Fibroblast of peridontal ligament (primary cell): ENCODE measurements at regions not wholly inside any gene's neighbourhood (a gene's known extent, or its start where the extent isn't known, plus 50 kb on each side); places are given as distances from the start of the nearest gene placed in this dataset.

Source experiments
- DNase-seq: peaks from one replicate; pipeline ENCODE4 v3.0.0-alpha.2; 2010; ENCODE audit errors: extremely low read depth

DNA sequence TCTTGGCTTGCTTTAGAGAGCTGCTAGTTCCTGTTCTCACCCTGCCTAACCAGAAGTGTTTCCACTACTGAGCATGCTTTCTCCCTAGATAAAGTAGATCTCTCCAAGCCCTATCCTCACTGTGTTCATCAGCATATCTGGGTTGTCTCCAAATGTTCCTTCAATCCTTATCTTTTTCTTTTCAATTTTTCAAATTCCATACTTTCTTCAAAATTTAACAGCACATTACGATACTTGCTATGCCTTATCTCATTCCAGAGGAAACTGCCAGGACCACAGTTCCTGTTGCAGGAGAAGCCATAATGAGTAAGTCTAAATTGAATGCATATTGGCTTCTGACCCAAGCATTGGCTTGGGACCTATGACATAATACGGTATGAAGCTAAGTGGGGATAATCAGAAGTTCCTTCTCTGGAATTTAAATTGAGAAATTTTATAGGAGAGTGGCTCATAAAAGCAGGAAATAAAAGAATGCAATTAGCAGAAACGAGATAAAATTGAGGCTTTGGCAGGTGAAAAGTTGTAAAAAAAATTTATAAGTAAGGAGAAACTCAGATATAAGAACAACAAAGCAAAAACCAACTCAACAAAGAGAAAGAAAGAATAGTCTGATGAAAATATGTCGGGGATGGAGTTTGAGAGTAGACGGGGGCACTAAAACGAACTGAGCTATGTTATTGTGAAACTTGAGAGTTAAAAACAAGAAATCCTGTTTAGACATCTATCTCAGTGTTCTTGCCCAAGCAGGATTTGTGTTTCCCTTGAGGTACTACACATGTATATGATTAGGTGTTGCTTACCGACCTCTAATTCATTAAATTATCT is 631.7 kb upstream of the CCDC54 start:
- peak; percentile 88 for DNase-seq

DNA sequence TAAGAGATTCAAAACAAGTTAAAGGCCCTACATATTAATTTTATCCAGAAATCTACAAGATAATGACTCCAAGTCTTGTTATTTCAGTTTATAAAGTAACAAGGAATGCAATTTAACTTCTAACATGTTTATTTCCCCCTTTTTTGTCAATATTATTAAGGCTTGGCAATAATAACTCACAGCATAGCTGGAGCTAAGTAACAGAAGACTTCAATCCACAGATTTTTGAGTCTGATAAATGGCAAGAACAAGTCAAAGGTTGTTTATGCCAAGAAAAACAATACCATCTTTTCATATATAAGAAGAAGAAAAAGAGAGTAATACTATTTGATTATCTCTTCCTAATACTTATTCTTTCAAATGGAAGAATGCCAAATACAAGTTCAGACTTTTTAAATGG is 631.0 kb upstream of the CCDC54 start:
- no peak for DNase-seq

DNA sequence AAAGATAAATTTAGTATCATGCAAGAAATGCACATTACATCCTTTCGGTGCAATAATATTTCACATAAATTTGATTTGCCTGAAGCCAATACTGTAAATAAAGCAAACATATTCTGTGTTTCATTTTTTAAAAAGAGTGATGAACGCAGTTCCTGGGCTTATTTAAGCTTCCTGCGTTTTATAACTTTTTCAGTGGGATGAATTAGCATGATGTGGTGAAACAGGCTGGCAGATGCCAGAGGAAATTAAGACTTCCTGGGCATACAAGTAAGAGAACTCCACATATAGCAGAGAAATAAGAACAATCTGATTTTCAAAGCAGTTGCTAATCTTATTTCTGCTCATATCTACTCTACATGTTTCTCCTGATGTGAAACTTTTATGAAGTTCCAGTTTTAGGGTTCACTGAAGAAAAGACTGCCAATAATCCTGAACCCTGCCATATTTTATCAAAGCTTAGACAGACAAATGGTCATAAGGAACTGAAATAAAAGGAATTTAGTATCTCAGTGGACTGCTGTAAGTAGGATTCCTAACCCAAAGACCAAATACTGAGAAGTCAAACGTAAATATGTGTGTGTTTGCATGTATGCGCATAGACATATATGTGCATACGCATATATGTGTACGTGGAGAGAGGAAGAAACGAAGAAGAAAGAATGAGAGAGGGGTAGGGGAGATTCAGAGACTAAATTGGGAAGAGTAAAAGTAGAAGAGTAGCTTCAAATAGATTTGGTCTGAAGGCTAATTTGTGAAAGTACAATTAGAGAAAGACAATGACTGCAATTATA is 628.6 kb upstream of the CCDC54 start:
- no peak for DNase-seq

DNA sequence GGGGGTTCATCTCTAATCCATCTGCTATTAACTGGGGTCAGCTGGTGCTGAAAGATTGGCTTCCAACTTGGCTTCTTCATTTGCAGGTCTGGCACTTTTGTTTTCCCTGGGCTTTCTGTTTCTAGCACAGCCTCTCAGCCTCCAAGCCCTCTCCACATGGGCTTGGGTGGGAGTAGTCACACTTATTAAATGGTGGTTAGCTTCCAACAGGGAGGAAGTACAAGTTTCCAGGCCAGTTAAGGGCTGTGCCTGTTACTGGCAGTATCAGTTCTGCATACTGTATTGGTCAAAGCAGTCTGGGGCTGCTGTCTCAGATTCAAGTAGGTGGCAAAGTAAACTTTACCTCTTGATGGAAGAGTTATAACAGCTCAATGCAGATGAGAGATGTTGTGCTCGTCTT is 627.1 kb upstream of the CCDC54 start:
- no peak for DNase-seq

DNA sequence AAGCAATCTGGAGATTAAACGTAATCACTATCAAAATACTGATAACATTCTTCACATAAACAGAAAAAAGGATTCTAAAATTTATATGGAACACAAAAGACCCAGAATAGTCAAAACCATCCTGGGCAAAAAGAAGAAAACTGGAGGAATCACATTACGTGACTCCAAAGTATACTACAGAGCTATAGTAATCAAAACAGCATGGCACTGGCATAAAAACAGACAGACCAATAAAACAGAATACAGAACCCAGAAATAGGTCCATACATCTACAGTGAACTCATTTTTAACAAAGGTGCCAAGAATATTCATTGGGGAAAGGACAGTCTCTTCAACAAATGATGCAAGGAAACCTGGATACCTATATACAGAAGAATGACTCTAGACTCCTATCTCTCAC is 621.9 kb upstream of the CCDC54 start:
- no peak for DNase-seq

DNA sequence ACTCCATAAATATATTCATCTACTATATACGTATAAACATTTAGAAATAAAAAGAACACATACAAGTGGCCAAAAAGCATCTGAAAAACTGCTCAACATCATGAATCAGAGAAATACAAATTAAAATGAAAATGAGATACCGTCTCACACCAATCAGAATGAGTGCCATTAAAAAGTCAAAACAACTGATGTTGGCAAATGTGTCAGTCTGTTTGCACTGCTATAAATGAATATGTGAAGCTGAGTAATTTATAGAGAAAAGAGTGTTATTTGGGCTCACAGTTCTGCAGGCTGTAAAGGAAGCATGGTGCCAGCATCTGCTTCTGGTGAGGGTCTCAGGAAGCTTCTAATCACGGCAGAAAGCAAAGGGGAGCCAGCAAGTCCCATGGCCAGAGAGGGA is 620.3 kb upstream of the CCDC54 start:
- no peak for DNase-seq

DNA sequence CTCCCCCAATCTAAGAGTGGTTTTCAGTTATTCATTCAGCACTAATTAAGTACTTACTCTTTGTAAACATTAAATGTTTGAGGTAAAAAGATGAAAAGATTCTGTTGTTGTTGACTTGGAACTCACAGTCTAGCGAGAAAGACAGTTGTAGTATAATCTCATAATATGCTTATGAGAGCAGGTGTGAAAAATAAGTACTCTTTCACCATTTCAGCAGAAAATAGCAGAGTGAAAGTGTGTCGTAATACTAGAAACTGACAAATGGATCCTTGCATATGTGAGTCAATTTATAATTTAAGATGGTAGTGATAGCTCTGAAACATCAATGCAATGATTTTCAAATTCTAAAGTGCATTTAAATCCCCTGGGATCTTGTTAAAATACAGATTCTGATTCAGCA is 618.8 kb upstream of the CCDC54 start:
- no peak for DNase-seq

DNA sequence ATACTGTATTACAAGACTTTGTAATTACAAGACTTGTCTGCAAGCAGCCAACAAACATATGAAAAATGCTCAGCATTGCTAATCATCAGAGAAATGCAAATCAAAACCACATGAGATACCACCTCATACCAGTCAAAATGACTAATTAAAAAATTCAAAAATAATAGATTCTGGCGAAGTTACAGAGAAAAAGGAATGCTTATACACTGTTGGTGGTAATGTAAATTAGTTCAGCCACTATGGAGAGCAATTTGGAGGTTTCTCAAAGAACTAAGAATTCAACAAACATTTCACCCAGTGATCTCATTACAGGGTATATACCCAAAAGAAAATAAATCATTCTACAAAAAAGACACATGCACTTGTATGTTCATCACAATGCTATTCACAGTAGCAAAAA is 617.5 kb upstream of the CCDC54 start:
- peak; percentile 54 for DNase-seq

DNA sequence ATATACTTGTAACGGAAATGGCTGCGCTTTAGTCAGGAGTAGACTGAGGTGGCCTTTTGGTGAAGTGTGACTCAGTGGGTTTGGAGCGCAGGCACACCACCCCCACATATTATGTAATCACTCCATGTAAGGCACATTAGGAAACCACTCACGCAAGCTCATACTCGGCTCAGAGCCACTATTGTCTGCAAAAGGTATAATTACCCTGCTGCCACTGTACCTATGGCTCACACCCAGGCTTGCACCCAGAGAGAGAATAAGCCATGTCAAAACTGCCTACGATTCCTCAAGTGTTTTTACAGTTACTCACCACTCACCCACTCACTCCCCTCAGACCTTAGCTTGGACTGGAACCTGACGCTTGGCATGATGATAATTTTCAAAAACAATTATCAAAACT is 611.9 kb upstream of the CCDC54 start:
- DNase-seq, result peak; percentile 78

DNA sequence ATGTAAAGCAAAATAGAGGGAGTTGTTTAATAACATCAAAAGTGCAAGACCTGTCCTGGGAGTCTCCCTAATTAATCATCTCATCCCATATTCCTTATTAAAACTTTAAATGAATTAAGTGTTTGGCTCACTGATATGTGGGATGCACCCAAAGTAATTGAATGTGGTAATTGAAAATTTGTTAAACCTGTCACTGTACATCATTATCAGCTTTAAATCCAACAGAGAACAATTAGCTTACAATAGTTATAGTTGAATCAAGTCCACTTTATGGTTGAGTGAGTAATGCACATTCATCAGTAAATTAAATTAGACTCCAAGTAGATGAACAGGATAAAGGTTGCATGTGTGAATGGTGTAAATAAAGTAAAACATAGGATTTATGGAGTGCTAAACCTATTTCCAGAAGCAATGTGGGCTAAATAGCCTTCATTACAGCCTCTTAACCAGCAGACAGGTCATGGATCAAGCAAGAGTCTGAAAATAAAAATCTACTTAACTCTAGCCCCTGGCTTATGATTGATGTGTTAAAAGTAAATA is 608.2 kb upstream of the CCDC54 start:
- DNase-seq, result no peak

DNA sequence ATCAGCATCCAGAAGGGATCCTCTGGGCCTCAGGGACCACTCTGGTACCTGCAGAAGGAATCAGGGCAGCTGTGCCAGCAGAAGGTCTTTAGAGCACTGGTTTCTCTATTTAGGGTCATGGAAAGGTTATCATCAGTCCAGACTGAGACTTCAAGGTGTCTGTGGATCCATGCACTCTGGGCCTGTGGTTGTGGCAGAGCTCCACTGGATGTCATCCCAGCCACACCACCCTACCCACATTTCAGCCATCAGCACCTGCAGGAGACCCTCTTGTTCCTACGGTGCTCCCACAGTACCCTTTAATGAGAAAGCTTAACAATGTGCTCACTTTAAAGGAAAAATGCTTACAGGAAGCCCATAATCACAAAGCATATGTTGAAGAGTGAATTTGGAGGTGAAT is 603.4 kb upstream of the CCDC54 start:
- DNase-seq, result no peak

DNA sequence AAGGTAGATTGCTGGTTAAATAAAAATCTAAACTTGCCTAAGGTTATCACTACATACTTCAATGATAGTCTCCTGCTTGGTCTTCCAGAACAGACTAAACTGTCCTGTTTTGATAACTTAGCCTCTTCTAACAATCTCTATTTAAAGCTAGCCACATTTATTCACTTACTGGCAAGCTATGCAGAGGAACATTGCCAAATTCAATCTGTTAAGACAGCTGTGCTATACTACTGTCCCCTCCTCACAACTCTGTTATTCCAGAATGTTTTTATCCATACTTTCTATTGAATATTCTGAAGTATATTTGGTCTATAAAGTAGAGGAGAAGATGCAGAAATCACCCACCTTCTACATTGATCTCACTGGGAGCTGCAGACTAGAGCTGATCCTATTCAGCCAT is 594.0 kb upstream of the CCDC54 start:
- DNase-seq, result no peak

DNA sequence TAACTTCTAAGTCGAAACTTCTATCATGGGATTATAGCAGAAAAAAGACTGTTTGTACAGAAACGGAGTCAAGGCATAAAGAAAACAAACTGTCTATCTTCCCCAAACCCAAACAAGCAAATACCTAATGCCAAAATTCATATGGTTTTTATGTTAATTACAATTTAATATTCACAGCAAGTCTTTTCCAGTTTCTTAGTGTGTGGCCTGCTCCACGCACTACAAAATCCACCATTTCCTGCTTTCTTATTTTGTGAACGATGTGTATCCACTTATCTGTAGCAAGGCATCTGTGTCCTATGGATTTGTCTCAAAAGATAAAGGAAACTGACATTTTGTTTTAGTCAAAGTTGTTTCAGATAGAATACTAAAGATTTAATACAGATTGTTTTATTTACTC is 588.0 kb upstream of the CCDC54 start:
- DNase-seq, result no peak

DNA sequence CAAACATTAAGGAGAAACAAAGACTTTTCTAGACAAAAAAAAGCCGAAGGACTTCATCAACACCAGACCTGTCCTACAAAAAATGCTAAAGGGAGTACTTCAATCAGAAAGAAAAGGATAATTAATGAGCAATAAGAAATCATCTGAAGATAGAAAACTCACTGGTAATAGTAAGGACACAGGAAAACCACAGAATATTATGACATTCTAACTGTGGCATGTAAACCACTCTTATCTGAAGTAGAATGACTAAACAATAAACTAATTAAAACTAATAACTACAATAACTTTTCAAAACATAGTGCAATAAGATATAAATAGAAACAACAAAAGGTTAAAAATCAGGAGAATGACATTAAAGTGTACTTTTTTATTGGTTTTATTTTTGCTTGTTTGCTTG is 584.5 kb upstream of the CCDC54 start:
- no peak for DNase-seq

DNA sequence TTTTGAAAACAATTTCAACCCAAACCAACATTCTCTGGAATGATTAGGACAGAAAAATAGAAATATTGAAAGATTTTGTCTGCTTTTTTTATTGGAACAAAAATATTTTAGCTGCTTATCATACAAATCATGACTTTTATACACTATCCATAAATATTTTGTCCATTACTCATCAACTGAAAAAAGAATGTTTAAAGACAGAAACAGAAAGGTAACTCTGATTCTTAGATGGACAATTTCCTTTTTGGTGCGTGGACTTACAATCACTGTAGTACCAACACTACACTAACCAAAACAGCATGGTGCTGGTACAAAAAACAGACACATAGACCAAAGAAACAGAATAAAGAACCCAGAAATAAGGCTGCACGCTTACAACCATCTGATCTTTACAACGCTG is 582.8 kb upstream of the CCDC54 start:
- DNase-seq, result no peak

DNA sequence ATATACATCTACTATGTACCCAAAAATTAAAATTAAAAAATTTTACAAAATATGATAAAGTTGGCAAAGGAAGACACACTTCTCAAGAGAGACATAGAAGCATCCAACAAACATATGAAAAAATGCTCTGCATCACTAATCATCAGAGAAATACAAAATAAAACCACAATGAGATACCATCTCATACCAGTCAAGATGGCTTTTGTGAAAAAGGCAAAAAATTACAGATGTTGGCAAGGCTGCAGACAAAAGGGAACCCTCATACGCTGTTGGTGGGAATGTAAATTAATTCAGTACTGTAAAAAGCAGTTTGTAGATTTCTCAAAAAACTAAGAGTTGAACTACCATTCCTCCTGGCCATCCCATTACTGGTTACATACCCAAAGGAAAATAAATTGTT is 581.7 kb upstream of the CCDC54 start:
- DNase-seq, result no peak

DNA sequence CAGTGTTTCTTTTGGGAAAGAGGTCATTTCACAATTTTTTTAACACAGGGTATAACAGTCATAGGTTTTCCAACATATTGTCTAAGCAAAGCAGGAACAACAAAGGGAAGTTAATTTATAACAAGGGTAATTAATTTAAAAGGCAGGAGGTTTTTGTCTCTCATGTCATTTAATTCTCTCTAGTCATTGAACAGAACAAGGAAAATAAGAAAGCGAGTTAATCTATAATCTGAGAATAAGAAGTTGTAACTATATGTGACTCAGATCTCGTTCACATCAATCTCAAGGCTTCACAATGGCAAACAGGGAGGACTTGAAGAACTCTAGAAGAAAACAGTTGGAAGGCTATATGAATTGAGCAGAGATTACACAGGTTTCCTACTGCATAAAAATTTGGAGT is 579.8 kb upstream of the CCDC54 start:
- DNase-seq, result no peak

DNA sequence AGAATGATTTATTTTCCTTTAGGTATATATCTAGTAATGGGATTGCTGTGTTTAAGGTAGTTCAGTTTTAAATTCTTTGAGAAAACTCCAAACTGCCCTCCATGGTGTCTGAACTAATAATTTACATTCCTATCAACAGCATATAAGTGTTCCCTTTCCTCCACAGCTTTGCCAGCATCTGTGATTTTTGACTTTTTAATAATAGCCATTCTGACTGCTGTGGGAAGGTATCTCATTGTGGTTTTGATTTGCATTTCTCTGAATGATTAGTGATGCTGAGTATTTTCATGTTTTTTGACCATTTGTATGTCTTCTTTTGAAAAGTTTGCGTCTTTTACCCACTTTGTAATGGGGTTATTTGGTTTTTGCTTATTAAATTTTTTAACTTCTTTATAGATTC is 571.6 kb upstream of the CCDC54 start:
- DNase-seq, result no peak

DNA sequence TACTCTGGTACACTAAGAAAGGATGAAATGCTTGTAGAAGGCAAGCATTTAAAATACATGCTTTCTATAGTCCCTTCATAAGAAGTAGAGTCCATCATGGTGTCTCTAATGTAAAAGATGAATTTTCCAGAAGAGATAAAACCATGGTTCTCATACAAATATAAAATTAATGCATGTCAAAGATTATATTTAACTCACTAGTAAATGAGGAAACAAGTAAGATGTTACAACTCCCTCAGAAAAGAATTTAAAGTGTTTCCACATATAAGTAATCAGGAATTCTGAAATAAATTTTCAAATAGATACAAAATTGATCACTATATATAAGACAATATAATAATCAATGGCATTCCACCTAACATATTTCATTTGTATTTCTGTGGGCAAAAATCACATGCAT is 570.3 kb upstream of the CCDC54 start:
- DNase-seq, result no peak

DNA sequence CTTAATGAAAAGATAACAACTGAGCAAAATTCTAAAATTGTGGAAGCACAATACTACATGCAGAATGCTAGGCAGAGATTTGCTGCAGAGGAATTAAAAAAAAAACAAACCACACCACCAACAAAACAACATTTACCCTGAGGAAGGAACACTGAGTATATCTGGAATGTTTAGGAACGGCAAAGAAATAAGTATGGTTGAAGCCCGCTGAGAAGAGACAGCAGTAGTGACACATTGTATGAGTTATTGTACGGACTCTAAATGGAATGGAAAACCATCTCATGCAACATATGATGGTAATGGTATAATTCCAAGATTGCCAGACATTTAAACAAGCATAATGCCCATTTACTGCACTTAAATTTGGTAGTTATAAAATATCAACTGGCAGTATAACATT is 568.2 kb upstream of the CCDC54 start:
- DNase-seq, result no peak

DNA sequence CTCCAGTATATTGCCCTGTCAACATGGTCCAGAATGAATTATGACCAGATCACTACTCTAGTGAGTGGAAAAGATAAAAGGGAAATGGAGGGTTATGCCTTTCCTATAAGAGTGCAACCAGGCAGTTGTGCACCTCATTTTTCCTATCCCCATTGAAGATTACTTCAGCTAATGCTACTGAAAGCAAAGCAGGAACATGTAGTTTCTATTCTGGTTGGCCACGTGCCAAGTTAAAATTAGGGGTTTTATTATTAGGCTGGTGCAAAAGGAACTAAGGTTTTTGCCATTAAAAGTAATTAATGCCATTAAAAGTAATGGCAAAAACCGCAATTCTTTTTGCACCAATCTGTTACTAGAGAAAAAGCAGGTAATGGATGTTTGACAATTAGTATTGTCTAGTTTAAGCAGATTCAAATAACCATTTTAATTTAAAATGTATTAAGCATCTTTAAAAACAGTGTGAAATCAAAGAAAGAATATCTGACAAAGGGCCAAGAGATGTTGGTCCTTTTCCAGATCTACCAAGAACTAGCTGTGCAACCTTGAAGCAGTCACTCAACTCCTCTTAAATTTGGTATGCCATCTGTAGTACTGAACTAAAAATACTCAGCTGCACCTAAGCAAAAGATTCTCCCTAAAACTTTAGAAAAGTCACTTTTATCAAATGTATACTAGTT is 567.5 kb upstream of the CCDC54 start:
- DNase-seq, result no peak

DNA sequence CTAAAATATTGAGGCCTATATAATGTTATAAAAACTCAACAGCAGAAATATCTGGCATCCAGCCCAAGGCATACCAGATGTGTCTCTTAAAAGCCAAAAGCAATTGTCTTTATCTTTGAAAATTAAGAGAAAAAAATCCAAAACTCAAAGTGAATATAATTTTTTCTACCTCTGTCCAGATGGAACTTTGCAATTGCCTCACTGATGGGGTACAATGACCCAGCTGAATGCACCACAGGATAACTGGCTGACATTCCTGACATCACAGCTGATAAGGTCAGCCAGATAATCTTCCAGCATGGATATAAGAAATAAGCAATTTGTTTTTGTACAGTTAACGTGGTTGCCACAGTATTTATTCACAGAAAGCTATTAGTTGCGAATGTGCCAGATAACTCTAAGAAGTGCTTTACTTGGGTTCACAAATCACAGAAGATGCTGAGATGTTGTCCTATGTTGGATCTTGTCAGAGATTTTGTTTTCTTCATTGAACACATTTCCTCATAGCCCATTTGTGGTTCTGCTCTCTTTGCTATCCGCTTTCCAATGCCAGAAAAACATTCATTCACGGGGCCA is 566.9 kb upstream of the CCDC54 start:
- DNase-seq, result peak; percentile 55
